ENCODE measurements at regions not wholly inside any gene's neighbourhood (a gene's known extent, or its start where the extent isn't known, plus 50 kb on each side); places are given as distances from the start of the nearest gene placed in this dataset.

GRCh38 chr9:96122282-96122681, 179.7 kb downstream of the HSD17B3 start:
- TF ChIP-seq CTCF (conservative IDR thresholded peaks at IDR 0.05) = no peak
- no peak for TF ChIP-seq ZFX (IDR thresholded peaks at IDR 0.05)

Measured in C4-2B (cell line).